ENCODE measurements at regions not wholly inside any gene's neighbourhood (a gene's known extent, or its start where the extent isn't known, plus 50 kb on each side); places are given as distances from the start of the nearest gene placed in this dataset.
"Not testable (repeated sequence)": the region's sequence is repeated elsewhere in the genome, so short reads cannot be mapped to it uniquely, and the experiment has no call there.

DNA sequence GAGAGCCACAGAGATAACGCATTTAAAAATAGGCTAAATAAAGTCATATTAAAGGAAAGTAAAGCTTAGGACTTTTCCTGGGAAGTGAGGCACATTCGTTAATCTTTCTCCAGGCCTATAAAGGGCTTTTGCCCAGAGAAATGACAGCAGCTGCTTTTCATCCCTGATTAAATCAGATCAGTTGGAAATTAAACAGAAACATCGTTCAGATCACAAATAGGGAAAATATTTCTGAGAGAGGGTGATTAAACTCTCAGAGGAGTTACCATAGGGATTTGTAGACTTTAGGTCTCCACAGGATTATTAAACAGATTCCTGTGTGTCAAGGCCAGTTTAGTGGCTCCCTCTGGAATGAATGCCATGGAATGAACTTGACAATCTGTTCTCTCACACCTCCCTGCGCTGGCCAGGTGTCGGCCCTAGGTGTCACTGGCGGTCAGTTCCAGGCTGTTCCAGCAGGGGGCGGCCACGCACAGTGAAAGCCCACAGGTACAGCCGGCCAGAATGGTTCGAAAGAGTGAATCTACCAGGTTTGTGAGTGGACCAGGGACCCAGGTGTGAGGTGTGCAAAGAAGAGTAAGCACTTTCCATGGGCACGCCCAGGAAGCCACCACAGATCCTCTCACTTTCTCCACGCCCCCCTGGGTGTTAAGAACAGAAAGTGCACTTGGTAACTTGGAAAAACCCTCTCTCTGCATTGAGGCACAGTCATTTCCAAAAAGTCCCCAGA is 253.0 kb upstream of the RASGRP1 start:
- ATAC-seq: peak; percentile 97

GRCh38 chr15:38818157-38818790 is 253.7 kb upstream of the RASGRP1 start:
- ATAC-seq: no peak

DNA sequence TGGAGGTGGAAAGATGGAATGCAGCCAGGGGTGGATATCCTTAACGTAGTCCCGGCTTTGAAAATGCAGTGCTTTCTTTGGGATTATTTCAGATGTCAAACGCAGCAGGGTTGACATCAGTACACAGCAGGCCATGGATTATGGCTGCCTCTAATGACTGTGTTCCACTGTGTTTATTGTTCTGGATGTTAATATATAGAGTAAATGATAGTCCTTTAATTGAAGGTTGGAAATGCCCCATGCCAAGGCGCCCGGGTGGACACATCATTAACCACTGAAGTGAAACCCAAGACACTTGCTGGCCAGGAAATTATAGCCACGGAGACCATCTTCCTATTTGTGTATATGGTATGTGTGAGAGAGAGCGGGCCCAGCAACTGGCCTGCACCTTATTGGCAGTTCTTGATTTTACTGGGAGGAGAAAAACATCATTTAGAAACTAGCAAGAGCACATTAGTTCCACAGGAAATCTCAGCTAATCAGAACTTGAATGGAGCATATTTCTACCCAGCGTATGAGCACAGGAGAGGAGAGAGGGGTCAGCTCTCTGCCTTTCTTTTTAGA is 254.9 kb upstream of the RASGRP1 start:
- ATAC-seq: no peak

GRCh38 chr15:38823263-38823662 is 258.6 kb upstream of the RASGRP1 start:
- ATAC-seq: no peak

GRCh38 chr15:38824719-38825118 is 260.1 kb upstream of the RASGRP1 start:
- ATAC-seq: no peak

GRCh38 chr15:38826880-38827279 is 262.3 kb upstream of the RASGRP1 start:
- no peak for ATAC-seq

- no peak for ATAC-seq
These were observed 263.5 kb upstream of the RASGRP1 start for GRCh38 chr15:38828031-38828532.

GRCh38 chr15:38829086-38829485 is 264.5 kb upstream of the RASGRP1 start:
- ATAC-seq: no peak

GRCh38 chr15:38842226-38842625 is 277.6 kb upstream of the RASGRP1 start:
- ATAC-seq: no peak

- no peak for ATAC-seq
These were observed 278.5 kb upstream of the RASGRP1 start for GRCh38 chr15:38843051-38843501.

DNA sequence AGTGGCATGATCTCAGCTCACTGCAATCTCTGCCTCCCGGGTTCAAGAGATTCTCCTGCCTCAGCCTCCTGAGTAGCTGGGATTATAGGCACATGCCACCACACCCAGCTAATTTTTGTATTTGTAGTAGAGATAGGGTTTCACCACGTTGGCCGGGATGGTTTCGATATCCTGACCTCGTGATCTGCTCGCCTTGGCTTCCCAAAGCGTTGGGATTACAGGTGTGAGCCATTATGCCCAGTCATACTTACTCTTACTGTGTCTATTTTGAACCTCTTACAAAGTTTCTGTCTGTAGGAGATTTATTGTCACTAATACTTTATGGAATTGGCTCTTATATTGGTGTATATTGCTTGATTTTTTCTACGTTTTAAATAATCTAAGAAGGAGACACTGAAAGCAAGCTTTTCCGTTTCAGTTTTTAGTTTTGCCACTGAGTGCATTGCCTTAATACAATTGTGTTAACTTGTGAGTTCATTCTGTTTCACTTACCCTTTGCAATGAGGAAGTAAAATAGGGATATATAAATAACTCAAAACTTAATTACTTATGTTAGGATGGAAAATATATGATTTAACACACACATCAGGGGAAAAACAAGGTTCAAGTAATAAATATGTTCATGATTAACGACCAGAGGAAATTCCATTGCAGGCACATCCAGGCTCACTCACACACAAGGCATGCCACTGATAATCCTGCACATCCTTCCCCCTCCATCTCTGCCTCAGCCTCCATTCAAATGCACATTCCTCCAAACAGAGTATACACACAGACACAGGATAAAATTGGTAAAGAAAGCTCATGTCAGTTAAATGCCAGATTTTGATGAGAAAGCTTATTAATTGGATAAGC is 279.3 kb upstream of the RASGRP1 start:
- ATAC-seq: no peak

GRCh38 chr15:38844736-38845135 is 280.1 kb upstream of the RASGRP1 start:
- no peak for ATAC-seq

DNA sequence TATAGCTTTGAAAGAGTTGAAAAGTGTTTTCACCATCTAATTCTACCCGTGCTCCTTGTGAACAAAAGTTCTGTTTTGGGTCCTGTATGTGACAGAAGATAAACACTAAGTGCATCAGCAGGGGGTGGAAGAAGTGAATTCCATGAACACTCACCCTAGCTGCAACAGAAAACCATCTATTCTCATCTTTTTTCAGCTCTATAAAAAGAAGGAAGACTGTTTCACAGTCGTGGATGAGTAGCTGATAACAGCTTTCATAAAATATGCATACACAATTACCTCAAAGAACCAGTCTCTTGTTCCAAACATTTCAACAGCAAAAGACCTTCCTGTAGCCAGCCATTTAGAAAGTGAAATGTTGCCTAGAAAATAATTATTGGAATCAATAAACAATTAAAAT is 281.7 kb upstream of the RASGRP1 start:
- ATAC-seq: no peak

DNA sequence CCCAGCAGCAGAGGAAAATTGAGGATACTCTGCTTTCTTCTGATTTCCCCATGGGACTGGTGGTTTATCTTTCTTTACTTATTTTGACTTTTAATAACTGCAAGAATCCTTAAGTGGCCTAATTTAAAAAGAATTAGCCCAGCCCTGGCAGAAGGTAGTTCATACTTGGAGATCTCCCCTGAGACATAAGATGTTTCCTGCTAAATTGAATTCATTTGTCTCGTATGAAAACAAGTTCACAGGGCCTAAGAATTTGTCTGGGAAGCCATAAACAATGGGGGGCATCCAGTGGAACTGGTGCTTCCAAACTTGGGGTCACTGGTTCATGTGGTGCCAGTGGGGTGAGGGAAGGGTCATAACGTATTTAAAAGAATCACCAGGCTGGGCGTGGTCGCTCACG is 283.1 kb upstream of the RASGRP1 start:
- ATAC-seq: no peak

GRCh38 chr15:38849046-38849445 is 284.4 kb upstream of the RASGRP1 start:
- ATAC-seq: no peak

- not testable (repeated sequence) for ATAC-seq
These were observed 287.6 kb upstream of the RASGRP1 start for GRCh38 chr15:38852188-38852587.

DNA sequence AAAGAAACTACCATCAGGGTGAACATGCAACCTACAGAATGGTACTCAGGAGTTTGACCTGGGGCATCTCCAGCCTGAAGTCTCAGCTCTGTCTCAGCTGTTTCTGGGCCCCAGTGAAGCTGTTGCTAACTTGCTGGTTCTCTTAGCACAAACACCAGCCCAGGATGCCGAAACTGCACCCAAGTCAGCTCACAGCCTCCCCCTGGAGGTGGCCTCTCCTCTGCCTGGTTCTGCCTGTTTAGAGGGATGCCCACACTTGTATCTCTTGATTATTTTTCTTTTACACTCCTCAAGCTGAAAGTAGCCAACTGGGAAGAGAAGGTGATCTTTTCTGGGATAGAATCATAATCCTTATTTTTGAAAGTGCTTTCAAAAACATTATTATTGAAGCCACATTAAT is 289.0 kb upstream of the RASGRP1 start:
- no peak for ATAC-seq

- no peak for ATAC-seq
These were observed 289.9 kb upstream of the RASGRP1 start for GRCh38 chr15:38854506-38854905.

- no peak for ATAC-seq
These were observed 293.2 kb upstream of the RASGRP1 start for GRCh38 chr15:38857814-38858213.

- ATAC-seq: no peak
These were observed 295.0 kb upstream of the RASGRP1 start for GRCh38 chr15:38859574-38859973.

GRCh38 chr15:38860253-38860652 is 295.6 kb upstream of the RASGRP1 start:
- no peak for ATAC-seq

- no peak for ATAC-seq
These were observed 296.1 kb upstream of the RASGRP1 start for GRCh38 chr15:38860674-38861073.

DNA sequence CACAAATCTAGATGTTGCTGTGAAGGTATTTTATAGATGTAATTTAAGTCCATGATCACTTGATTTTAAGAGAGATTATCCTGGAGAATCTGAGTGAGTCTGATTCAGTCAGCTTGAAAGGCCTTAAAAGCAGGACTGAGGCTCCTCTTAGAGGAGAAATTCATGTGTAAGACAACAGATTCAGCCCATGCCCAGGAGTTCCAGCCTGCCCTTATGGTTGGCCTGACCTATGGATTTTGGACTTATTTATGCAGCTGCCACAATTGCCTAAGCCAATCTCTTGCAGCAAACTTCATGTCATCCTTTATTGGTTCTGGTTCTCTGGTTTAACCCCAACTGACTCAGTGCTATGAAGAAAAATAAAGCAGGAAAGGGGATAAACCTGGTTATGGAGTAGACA is 296.5 kb upstream of the RASGRP1 start:
- no peak for ATAC-seq
